OCI-LY1 (cell line): ENCODE measurements at regions not wholly inside any gene's neighbourhood (a gene's known extent, or its start where the extent isn't known, plus 50 kb on each side); places are given as distances from the start of the nearest gene placed in this dataset.

Experiments
- H2AFZ ChIP-seq: fragments of 200-600 bp; sonication (generic), shearing (Covaris generic); 2 replicates; pipeline ENCODE4 v1.6.0; 2014; ENCODE audit warnings: antibody characterized with exemption, mild to moderate bottlenecking, low read length
- H3F3A ChIP-seq: fragments of 200-600 bp; sonication (generic), shearing (Covaris generic); 2 replicates; pipeline ENCODE4 v1.6.0; 2014; ENCODE audit warnings: mild to moderate bottlenecking, antibody characterized with exemption, low read length, moderate library complexity; ENCODE audit not compliant: insufficient read depth
- H3K27ac ChIP-seq: fragments of 200-600 bp; sonication (generic); 2 replicates; pipeline ENCODE4 v1.5.1; 2014; ENCODE audit warnings: low read length, mixed run types, mild to moderate bottlenecking, low read depth; ENCODE audit not compliant: poor library complexity, severe bottlenecking
- H3K27me3 ChIP-seq: fragments of 200-600 bp; sonication (generic); 2 replicates; pipeline ENCODE4 v1.6.0; 2014; ENCODE audit warnings: antibody characterized with exemption, mild to moderate bottlenecking, low read length, moderate library complexity; ENCODE audit not compliant: insufficient read depth
- H3K36me3 ChIP-seq: fragments of 200-600 bp; sonication (generic); 2 replicates; pipeline ENCODE4 v1.6.1; 2014; ENCODE audit warnings: mild to moderate bottlenecking, antibody characterized with exemption, low read length, moderate library complexity, mixed read lengths; ENCODE audit not compliant: insufficient read depth
- H3K4me1 ChIP-seq: fragments of 200-600 bp; sonication (generic); 2 replicates; pipeline ENCODE4 v1.5.1; 2014; ENCODE audit warnings: mild to moderate bottlenecking, low read length, moderate library complexity; ENCODE audit not compliant: insufficient read depth, severe bottlenecking
- H3K4me2 ChIP-seq: fragments of 200-600 bp; sonication (generic), shearing (Covaris generic); 2 replicates; pipeline ENCODE4 v1.6.1; 2014; ENCODE audit warnings: low read length
- H3K4me3 ChIP-seq: fragments of 200-600 bp; sonication (generic); 2 replicates; pipeline ENCODE4 v1.5.1; 2014; ENCODE audit warnings: low read length, low read depth, mild to moderate bottlenecking, mixed read lengths; ENCODE audit not compliant: poor library complexity, severe bottlenecking
- H3K79me2 ChIP-seq: fragments of 200-600 bp; shearing (Covaris generic); 2 replicates; pipeline ENCODE4 v1.6.1; 2016; ENCODE audit warnings: mixed run types, low read length, mixed read lengths; ENCODE audit not compliant: insufficient read depth
- H3K9ac ChIP-seq: fragments of 200-600 bp; sonication (generic), shearing (Covaris generic); 2 replicates; pipeline ENCODE4 v1.6.1; 2014; ENCODE audit warnings: mild to moderate bottlenecking, low read length, mixed read lengths
- H3K9me2 ChIP-seq: fragments of 200-600 bp; sonication (generic), shearing (Covaris generic); 2 replicates; pipeline ENCODE4 v1.6.1; 2014; ENCODE audit warnings: low read depth, mild to moderate bottlenecking, low read length, mixed read lengths
- H3K9me3 ChIP-seq: fragments of 200-600 bp; shearing (Covaris generic); 2 replicates; pipeline ENCODE4 v1.6.1; 2014; ENCODE audit warnings: low read length, mixed read lengths
- H4K20me1 ChIP-seq: fragments of 200-600 bp; sonication (generic), shearing (Covaris generic); 2 replicates; pipeline ENCODE4 v1.6.0; 2016; ENCODE audit warnings: mild to moderate bottlenecking, low read length; ENCODE audit not compliant: insufficient read depth
- EZH2 ChIP-seq: fragments of 200-600 bp; sonication (generic), shearing (Covaris generic); IDR thresholded peaks from 2 replicates; pipeline ENCODE4 v1.8.0; 2017; ENCODE audit warnings: borderline replicate concordance, mixed run types, mild to moderate bottlenecking, antibody characterized with exemption, low read length, moderate library complexity, mixed read lengths
- TF ChIP-seq, protein P1 (sequence below): fragments of 200-600 bp; sonication (generic), shearing (Covaris generic); IDR thresholded peaks from 2 replicates; pipeline ENCODE4 v1.5.1; 2017; ENCODE audit warnings: mild to moderate bottlenecking, antibody characterized with exemption, low read length, moderate library complexity, mixed read lengths

DNA sequence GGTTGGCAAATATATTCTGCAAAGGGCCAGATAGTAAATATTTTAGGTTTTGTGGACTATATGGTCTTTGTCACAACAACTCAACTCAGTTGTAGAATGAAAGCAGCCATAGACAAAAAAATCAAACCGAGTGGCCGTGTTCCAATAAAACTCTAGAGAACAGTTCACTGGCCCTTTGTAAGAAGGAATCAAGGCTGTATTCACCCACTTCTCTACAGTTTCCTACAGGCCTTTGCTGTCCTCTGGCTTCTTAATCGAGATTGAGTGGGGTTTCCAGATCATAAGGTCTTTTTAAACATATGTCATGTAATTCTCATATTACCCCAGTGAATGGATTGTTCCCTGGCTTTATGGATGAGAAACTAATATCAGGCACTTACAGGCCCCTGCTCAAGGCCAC lies 448.9 kb upstream of the ETAA1 start:
- H2AFZ ChIP-seq, result no peak overlapping the region
- H3K36me3 ChIP-seq, result no peaks in the 10 kb centered on the region
- H3K9me2 ChIP-seq, result no peaks in the 10 kb centered on the region
- no peaks in the 10 kb centered on the region for H3K4me1 ChIP-seq
- H3K4me3 ChIP-seq, result no peak overlapping the region
- no peak overlapping the region for H3K4me2 ChIP-seq
- TF ChIP-seq, protein P1, sequence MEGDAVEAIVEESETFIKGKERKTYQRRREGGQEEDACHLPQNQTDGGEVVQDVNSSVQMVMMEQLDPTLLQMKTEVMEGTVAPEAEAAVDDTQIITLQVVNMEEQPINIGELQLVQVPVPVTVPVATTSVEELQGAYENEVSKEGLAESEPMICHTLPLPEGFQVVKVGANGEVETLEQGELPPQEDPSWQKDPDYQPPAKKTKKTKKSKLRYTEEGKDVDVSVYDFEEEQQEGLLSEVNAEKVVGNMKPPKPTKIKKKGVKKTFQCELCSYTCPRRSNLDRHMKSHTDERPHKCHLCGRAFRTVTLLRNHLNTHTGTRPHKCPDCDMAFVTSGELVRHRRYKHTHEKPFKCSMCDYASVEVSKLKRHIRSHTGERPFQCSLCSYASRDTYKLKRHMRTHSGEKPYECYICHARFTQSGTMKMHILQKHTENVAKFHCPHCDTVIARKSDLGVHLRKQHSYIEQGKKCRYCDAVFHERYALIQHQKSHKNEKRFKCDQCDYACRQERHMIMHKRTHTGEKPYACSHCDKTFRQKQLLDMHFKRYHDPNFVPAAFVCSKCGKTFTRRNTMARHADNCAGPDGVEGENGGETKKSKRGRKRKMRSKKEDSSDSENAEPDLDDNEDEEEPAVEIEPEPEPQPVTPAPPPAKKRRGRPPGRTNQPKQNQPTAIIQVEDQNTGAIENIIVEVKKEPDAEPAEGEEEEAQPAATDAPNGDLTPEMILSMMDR, result no peak
- TF ChIP-seq EZH2, result no peak
- H3K9me3 ChIP-seq, result no peaks in the 10 kb centered on the region
- no peak overlapping the region for H3K27ac ChIP-seq
- no peaks in the 10 kb centered on the region for H3F3A ChIP-seq
- H4K20me1 ChIP-seq, result no peaks in the 10 kb centered on the region
- no peaks in the 10 kb centered on the region for H3K27me3 ChIP-seq
- H3K9ac ChIP-seq, result no peak overlapping the region
- H3K79me2 ChIP-seq, result no peaks in the 10 kb centered on the region

DNA sequence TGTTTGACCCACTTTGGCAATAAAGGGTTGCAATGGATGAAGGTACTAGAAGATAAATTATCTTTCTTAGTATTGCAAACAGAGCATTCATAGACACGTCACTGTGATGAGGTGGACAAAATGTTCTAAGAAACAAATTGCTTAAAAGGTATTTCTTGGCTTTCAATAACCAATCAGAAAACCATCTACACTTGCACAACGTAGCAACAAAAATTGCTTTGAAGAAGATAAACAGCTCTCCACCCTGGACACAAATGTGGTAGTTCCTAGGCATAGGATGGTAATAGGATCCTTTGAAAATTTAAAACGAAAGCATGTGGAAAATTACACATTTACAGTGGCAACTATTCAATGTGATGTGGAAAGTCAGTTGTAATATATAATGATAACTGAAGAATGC lies 439.9 kb upstream of the ETAA1 start:
- Histone ChIP-seq H3K4me3 (no peak overlapping the region), H3K27me3 (no peaks in the 10 kb centered on the region), H3K9me3 (no peaks in the 10 kb centered on the region), H3F3A (no peaks in the 10 kb centered on the region), H2AFZ (no peak overlapping the region), H3K9me2 (no peaks in the 10 kb centered on the region), H3K9ac (no peak overlapping the region), H3K36me3 (no peaks in the 10 kb centered on the region), H3K79me2 (no peaks in the 10 kb centered on the region), H3K4me2 (no peak overlapping the region), H3K27ac (no peak overlapping the region), H4K20me1 (no peaks in the 10 kb centered on the region), H3K4me1 (no peaks in the 10 kb centered on the region)
- TF ChIP-seq, protein P1, result no peak
- TF ChIP-seq EZH2, result no peak

DNA sequence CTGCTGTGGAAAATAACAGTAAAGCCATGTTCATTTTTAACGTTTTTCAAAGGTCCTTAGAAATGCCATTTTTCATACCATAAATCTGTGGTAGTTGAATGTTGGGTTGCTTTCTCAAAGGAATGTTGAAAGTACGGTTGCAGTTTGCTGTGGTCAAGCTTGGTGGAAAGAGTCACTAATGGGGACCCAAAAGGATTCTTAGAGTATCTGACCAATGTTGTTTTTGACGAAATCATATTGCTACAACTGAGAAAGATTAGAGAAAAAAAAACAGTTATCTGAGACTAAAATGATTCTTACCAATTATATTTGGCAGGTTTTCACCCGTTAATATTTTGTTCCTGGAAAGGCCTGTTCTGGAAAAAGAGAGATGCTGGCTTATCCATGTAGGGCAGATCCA lies 439.5 kb upstream of the ETAA1 start:
- no peak overlapping the region for H3K27ac ChIP-seq
- H3K36me3 ChIP-seq, result no peaks in the 10 kb centered on the region
- H3K9ac ChIP-seq, result no peak overlapping the region
- no peaks in the 10 kb centered on the region for H3F3A ChIP-seq
- no peaks in the 10 kb centered on the region for H4K20me1 ChIP-seq
- no peak overlapping the region for H3K4me2 ChIP-seq
- H3K79me2 ChIP-seq, result no peaks in the 10 kb centered on the region
- H3K9me3 ChIP-seq, result no peaks in the 10 kb centered on the region
- H3K9me2 ChIP-seq, result no peaks in the 10 kb centered on the region
- H2AFZ ChIP-seq, result no peak overlapping the region
- H3K4me3 ChIP-seq, result no peak overlapping the region
- TF ChIP-seq, protein P1, result no peak
- no peak for TF ChIP-seq EZH2
- H3K27me3 ChIP-seq, result no peaks in the 10 kb centered on the region
- no peaks in the 10 kb centered on the region for H3K4me1 ChIP-seq
